CMK (cell line): ENCODE measurements at regions not wholly inside any gene's neighbourhood (a gene's known extent, or its start where the extent isn't known, plus 50 kb on each side); places are given as distances from the start of the nearest gene placed in this dataset.

ENCODE experiments used
- DNase-seq: peaks from one replicate; pipeline ENCODE4 v3.0.0-alpha.2; 2010; ENCODE audit warnings: low read depth

GRCh38 chr22:49586873-49587272 is 240.8 kb downstream of the BRD1 start:
- DNase-seq, result no peak

- no peak for DNase-seq
These were observed 241.4 kb downstream of the BRD1 start for GRCh38 chr22:49586244-49586748.

- no peak for DNase-seq
These were observed 242.0 kb downstream of the BRD1 start for GRCh38 chr22:49585461-49586243.

GRCh38 chr22:49583886-49584505 is 243.7 kb downstream of the BRD1 start:
- DNase-seq, result no peak

- no peak for DNase-seq
These were observed 244.3 kb downstream of the BRD1 start for GRCh38 chr22:49583341-49583740.

GRCh38 chr22:49582678-49583077 is 245.0 kb downstream of the BRD1 start:
- no peak for DNase-seq

- no peak for DNase-seq
These were observed 245.5 kb downstream of the BRD1 start for GRCh38 chr22:49582181-49582580.

GRCh38 chr22:49580024-49580423 is 247.6 kb downstream of the BRD1 start:
- DNase-seq, result no peak

- no peak for DNase-seq
These were observed 250.3 kb downstream of the BRD1 start for GRCh38 chr22:49577168-49578060.

GRCh38 chr22:49576241-49577141 is 251.2 kb downstream of the BRD1 start:
- no peak for DNase-seq

GRCh38 chr22:49575703-49576081 is 252.0 kb downstream of the BRD1 start:
- no peak for DNase-seq

GRCh38 chr22:49574881-49575702 is 252.6 kb downstream of the BRD1 start:
- DNase-seq, result no peak

- DNase-seq, result no peak
These were observed 253.3 kb downstream of the BRD1 start for GRCh38 chr22:49574205-49574880.

GRCh38 chr22:49573109-49573765 is 254.4 kb downstream of the BRD1 start:
- DNase-seq, result no peak

- DNase-seq, result no peak
These were observed 256.3 kb downstream of the BRD1 start for GRCh38 chr22:49571326-49571725.

GRCh38 chr22:49570032-49570848 is 257.4 kb downstream of the BRD1 start:
- DNase-seq, result no peak

- DNase-seq, result no peak
These were observed 258.2 kb downstream of the BRD1 start for GRCh38 chr22:49569286-49570031.

GRCh38 chr22:49568751-49569285 is 258.9 kb downstream of the BRD1 start:
- no peak for DNase-seq
